Psoas muscle (tissue), 7 donors: ENCODE measurements at regions not wholly inside any gene's neighbourhood (a gene's known extent, or its start where the extent isn't known, plus 50 kb on each side); places are given as distances from the start of the nearest gene placed in this dataset.
"Not testable (repeated sequence)": the region's sequence is repeated elsewhere in the genome, so short reads cannot be mapped to it uniquely, and the experiment has no call there.

Source experiments
- ATAC-seq, 4 donors: fragments of 200-7000 bp; cut with Tn5 transposase; one replicate each; pipeline ENCODE4 v1.9.1; 2020; ENCODE audit warnings: moderate library complexity in 3 of 4, mild to moderate bottlenecking in 2 of 4
- DNase-seq, 2 donors: peaks; one replicate each; pipeline ENCODE4 v3.0.0-alpha.2; 2020
- H3K27ac ChIP-seq: fragments of 200-600 bp; one replicate; pipeline ENCODE4 v1.8.0; 2022
- H3K27me3 ChIP-seq, 3 donors: fragments of 200-600 bp in 1 of 3; one replicate each; pipeline versions ENCODE4 v1.6.1 to v1.8.0; 2013 to 2022; ENCODE audit warnings: low read length in 2 of 3, mild to moderate bottlenecking in 2 of 3, moderate library complexity in 1 of 3; ENCODE audit not compliant: insufficient read depth in 3 of 3
- H3K36me3 ChIP-seq, 2 donors: fragments of 200-600 bp in 1 of 2; one replicate each; pipeline versions ENCODE4 v1.6.1 to v1.8.0; 2013 to 2022; ENCODE audit warnings: low read depth in 1 of 2, mild to moderate bottlenecking in 1 of 2, moderate library complexity in 1 of 2; ENCODE audit not compliant: insufficient read depth in 1 of 2
- H3K4me1 ChIP-seq: fragments of 200-600 bp; one replicate; pipeline ENCODE4 v1.8.0; 2022
- H3K4me3 ChIP-seq: fragments of 200-600 bp; one replicate; pipeline ENCODE4 v1.8.0; 2022; ENCODE audit warnings: mild to moderate bottlenecking
- H3K9me3 ChIP-seq: fragments of 200-600 bp; one replicate; pipeline ENCODE4 v1.8.0; 2022
- CTCF ChIP-seq: fragments of 200-600 bp; IDR thresholded peaks from one replicate; pipeline ENCODE4 v1.8.0; 2022; ENCODE audit warnings: antibody characterized with exemption
- WGBS, 3 donors: extraction: QIAGEN DNeasy Blood & Tissue Kit; methylation state at CpG; one replicate each; pipeline versions ENCODE4 v1.1.6 to v1.1.7; 2013; 5-methylcytosine and 5-hydroxymethylcytosine counted together
- intact Hi-C, 2 donors: fragments of 100-400 bp; cut with DNase I; formaldehyde crosslinking; loops; one replicate each; pipeline versions ENCODE4 v1.11.0 to v1.14.2; 2022
- donor health status: healthy with polysubstance abuse.
- donor health status: DM: no; HTN: no; CAD: no; lungs with moderate emphysema.
- donor health status: Bipolar disorder and iron deficiency.
- donor health status: healthy.
- donor health status: DM: yes; HTN: yes; CAD: no.
- donor health status: DM: no; HTN: no; CAD: no.
- donor health status: DM: yes; HTN: yes; CAD: no.

GRCh38 chr17:26766743-26767142 is 527.2 kb upstream of the WSB1 start:
- no peak overlapping the region for H3K27ac ChIP-seq
- H3K9me3 ChIP-seq, result no peaks in the 10 kb centered on the region
- no peaks in the 10 kb centered on the region for H3K4me1 ChIP-seq
- ATAC-seq, result no peak
- no peak for TF ChIP-seq CTCF
- DNase-seq, result no peak
- H3K4me3 ChIP-seq, result no peak overlapping the region
- peaks cover 0 to 5% (median 4%) of the 10 kb centered on the region in 3 donors for H3K27me3 ChIP-seq
- no peaks in the 10 kb centered on the region for H3K36me3 ChIP-seq
- 50 to 63% (median 50%) methylated on average over 29 to 40 of the region's 40 CpGs for WGBS, 3 donors
- intact Hi-C loops, result no loop called here

- no peaks in the 10 kb centered on the region for H3K4me1 ChIP-seq
- WGBS, 3 donors, result 54 to 66% (median 55%) methylated on average over 98 to 118 of the region's 118 CpGs
- peaks cover 0 to 14% (median 13%) of the 10 kb centered on the region in 3 donors for H3K27me3 ChIP-seq
- no peak overlapping the region for H3K4me3 ChIP-seq
- no peak overlapping the region for H3K27ac ChIP-seq
- H3K9me3 ChIP-seq, result no peaks in the 10 kb centered on the region
- no peaks in the 10 kb centered on the region for H3K36me3 ChIP-seq
- DNase-seq (no peak), ATAC-seq (no peak)
- intact Hi-C loops, result no loop called here
- TF ChIP-seq CTCF, result no peak
These were observed 520.4 kb upstream of the WSB1 start for GRCh38 chr17:26773189-26774188.

GRCh38 chr17:26774291-26775218 is 519.4 kb upstream of the WSB1 start:
- ATAC-seq (no peak), DNase-seq (no peak)
- H3K27me3 ChIP-seq, result peaks cover 0 to 18% (median 13%) of the 10 kb centered on the region in 3 donors
- H3K9me3 ChIP-seq, result no peaks in the 10 kb centered on the region
- TF ChIP-seq CTCF, result no peak
- intact Hi-C loops, result no loop called here
- no peak overlapping the region for H3K27ac ChIP-seq
- no peaks in the 10 kb centered on the region for H3K36me3 ChIP-seq
- no peaks in the 10 kb centered on the region for H3K4me1 ChIP-seq
- 45 to 63% (median 47%) methylated on average over 101 to 123 of the region's 123 CpGs for WGBS, 3 donors
- H3K4me3 ChIP-seq, result no peak overlapping the region

DNA sequence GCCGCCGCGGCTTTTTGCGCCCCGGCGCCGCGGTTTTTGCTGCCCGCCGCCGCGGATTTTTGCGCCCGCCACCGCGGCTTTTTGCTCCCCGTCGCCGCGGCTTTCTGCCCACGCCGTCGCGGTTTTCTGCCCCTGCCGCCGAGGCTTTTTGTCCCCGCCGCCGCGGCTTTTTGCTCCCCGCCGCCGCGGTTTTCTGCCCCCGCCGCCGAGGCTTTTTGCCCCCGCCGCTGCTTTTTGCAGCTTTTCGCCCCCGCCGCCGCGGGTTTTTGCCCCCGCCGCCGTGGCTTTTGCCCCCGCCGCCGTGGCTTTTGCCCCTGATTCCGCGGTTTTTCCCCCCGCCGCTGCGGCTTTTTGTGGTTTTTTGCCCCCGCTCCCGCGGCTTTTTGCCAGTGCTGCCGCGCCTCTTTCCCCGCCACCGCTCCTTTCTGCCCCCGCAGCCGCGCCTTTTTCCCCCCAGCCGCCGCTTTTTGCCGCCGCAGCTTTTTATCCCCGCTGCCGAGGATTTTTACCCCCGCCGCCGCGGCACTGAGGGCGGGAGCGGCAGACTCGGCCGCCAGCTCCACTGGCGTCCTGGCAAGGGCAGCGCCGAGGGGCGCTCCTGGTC is 518.6 kb upstream of the WSB1 start:
- Histone ChIP-seq H3K27me3 (peaks cover 0 to 18% (median 14%) of the 10 kb centered on the region in 3 donors), H3K4me1 (no peaks in the 10 kb centered on the region), H3K27ac (no peak overlapping the region), H3K9me3 (no peaks in the 10 kb centered on the region), H3K4me3 (no peak overlapping the region), H3K36me3 (no peaks in the 10 kb centered on the region)
- no peak for DNase-seq
- TF ChIP-seq CTCF, result no peak
- WGBS, 3 donors, result 45 to 58% (median 49%) methylated on average over 56 to 83 of the region's 83 CpGs
- ATAC-seq, result no peak
- intact Hi-C loops, result no loop called here

GRCh38 chr17:26780187-26780814 is 513.6 kb upstream of the WSB1 start:
- not testable (repeated sequence) for ATAC-seq, H3K4me1 ChIP-seq, H3K4me3 ChIP-seq, DNase-seq, H3K36me3 ChIP-seq, H3K27ac ChIP-seq
- intact Hi-C loops, result loop anchor here in 1 of 2 donors (5.0 kb wide), 1 partner anchor 37 kb away; no protein-coding TSS in a partner anchor
- peaks cover 21% of the 10 kb centered on the region for H3K9me3 ChIP-seq
- peaks cover 0 to 14% (median 4%) of the 10 kb centered on the region in 3 donors for H3K27me3 ChIP-seq
- WGBS, 3 donors, result 66 to 72% (median 71%) methylated on average over 4 of the region's 4 CpGs
